ENCODE measurements at regions not wholly inside any gene's neighbourhood (a gene's known extent, or its start where the extent isn't known, plus 50 kb on each side); places are given as distances from the start of the nearest gene placed in this dataset.
A peak's percentile ranks its signal among the peaks of the same experiment; 100 is the strongest.

DNA sequence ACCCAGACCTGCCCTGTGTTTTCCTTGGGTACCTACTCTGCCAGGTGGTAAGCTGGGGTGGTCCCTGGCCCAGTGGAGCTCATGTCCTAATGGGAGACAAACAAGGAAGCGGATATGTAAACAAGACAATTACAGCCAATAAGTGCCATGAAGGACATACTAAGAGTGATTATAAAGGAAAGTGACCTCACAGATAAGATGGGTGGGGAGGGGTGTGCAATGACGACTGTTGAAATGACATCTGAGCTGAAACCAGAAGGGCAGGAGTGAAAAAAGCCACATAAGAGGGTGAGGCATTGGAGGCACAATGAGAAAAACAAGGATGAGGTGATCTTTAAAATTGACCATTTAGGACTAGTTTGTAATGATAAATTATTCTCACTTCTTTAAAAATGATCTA lies 336.2 kb upstream of the IL12A start:
- peaks cover 0 to 15% (median 3%) of the 10 kb centered on the region in 4 donors for H3K4me1 ChIP-seq
- WGBS (ENCODE audit: insufficient coverage, low coverage, low lambda C conversion rate, missing lambda C conversion rate): 51% methylated on average over 2 of the region's 2 CpGs

GRCh38 chr3:159654183-159655134 lies 334.2 kb upstream of the IL12A start:
- peaks cover 0 to 15% (median 3%) of the 10 kb centered on the region in 4 donors for H3K4me1 ChIP-seq
- WGBS (ENCODE audit: insufficient coverage, low coverage, low lambda C conversion rate, missing lambda C conversion rate): 61% methylated on average over 4 of the region's 4 CpGs
- DNase-seq (no peak), ATAC-seq (peak; percentile 62 to 94 (median 82))
- no peak for TF ChIP-seq CTCF (IDR thresholded peaks at IDR 0.05)
- TF ChIP-seq POLR2A (IDR thresholded peaks at IDR 0.05): no peak
- H3K36me3 ChIP-seq: no peaks in the 10 kb centered on the region
- H3K4me3 ChIP-seq: no peak overlapping the region
- intact Hi-C loops (cut with DNase I): no loop called here
- no peaks in the 10 kb centered on the region for H3K27me3 ChIP-seq
- H3K9me3 ChIP-seq: no peaks in the 10 kb centered on the region
- no peak overlapping the region for H3K27ac ChIP-seq

More for the DNA sequence above, 336.2 kb upstream of the IL12A start:
- no peaks in the 10 kb centered on the region for H3K27me3 ChIP-seq
- intact Hi-C loops (cut with DNase I): no loop called here
- no peak overlapping the region for H3K4me3 ChIP-seq
- no peak for TF ChIP-seq CTCF (IDR thresholded peaks at IDR 0.05)
- TF ChIP-seq POLR2A (IDR thresholded peaks at IDR 0.05): no peak
- H3K27ac ChIP-seq: no peak overlapping the region
- no peaks in the 10 kb centered on the region for H3K9me3 ChIP-seq
- H3K36me3 ChIP-seq: no peaks in the 10 kb centered on the region
- ATAC-seq: no peak
- DNase-seq: no peak

GRCh38 chr3:159655202-159655601 lies 333.4 kb upstream of the IL12A start:
- 75% methylated on average over 2 of the region's 2 CpGs for WGBS (ENCODE audit: insufficient coverage, low coverage, low lambda C conversion rate, missing lambda C conversion rate)
- H3K4me3 ChIP-seq: no peak overlapping the region
- H3K4me1 ChIP-seq: peaks cover 0 to 15% (median 3%) of the 10 kb centered on the region in 4 donors
- TF ChIP-seq CTCF (IDR thresholded peaks at IDR 0.05) (no peak), POLR2A (IDR thresholded peaks at IDR 0.05) (no peak)
- DNase-seq (no peak), ATAC-seq (no peak)
- no peaks in the 10 kb centered on the region for H3K27me3 ChIP-seq
- intact Hi-C loops (cut with DNase I): no loop called here
- H3K27ac ChIP-seq: no peak overlapping the region
- H3K36me3 ChIP-seq: no peaks in the 10 kb centered on the region
- no peaks in the 10 kb centered on the region for H3K9me3 ChIP-seq

DNA sequence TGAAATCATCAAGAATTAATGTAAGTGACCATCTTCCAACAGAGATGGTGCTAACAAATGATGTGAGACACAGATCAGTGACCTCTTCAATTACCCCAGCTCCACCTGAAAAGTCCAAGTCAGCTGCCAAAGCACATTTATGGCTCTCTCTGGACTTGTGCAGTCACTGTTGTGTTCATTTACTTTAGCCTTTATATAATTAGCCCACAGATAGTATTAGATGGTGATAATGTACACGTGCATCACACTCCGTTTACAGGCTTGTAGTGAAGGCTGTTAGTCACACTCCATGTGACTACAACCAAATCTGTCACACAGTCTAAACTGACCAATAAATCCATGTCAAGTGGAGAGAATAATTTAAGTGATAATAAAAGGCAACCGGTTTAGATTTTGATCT lies 331.5 kb upstream of the IL12A start:
- Histone ChIP-seq H3K4me3 (no peak overlapping the region), H3K4me1 (peaks cover 0 to 15% (median 3%) of the 10 kb centered on the region in 4 donors), H3K9me3 (no peaks in the 10 kb centered on the region), H3K27ac (no peak overlapping the region), H3K27me3 (no peaks in the 10 kb centered on the region), H3K36me3 (no peaks in the 10 kb centered on the region)
- ATAC-seq (no peak), DNase-seq (no peak)
- WGBS (ENCODE audit: insufficient coverage, low coverage, low lambda C conversion rate, missing lambda C conversion rate): 58% methylated on average over 3 of the region's 3 CpGs
- TF ChIP-seq POLR2A (IDR thresholded peaks at IDR 0.05) (no peak), CTCF (IDR thresholded peaks at IDR 0.05) (no peak)
- intact Hi-C loops (cut with DNase I): no loop called here
